ENCODE measurements at regions not wholly inside any gene's neighbourhood (a gene's known extent, or its start where the extent isn't known, plus 50 kb on each side); places are given as distances from the start of the nearest gene placed in this dataset.

DNA sequence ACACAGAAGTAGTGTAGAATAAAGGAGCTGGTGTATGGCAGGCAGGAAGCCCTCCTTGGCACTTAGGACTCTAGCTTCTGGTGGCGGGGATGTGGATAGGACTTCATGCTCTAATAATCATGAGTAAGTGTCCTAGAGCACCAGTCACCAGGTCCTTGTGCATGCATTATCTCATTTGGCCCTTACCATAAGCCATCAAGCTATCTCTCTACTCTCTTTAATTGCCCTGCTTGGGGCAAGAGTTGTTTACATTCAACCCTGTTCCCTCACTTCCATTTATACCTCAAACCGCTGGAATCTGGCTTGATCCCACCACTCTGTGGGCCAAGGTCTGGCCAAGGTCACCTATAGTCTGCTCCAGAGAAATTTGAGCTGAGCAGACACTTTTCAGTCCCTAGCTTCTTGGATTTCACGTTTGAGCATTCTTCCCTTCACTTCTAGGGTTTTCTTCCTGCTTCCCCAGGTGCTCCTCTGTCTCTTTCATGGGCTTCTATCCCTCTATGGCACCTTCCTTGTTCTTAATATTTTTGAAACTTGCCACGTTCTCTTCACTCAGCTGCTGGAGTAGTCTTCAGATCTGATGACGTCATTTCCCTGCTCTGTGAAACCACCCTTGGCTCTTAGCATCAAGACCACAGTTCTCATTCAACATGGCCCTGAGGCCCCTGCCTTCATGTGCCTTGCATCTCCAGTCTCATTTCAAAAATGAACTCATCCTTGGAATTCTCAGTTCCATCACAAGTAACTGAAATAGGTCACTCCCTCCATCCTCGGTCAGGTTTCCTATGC is 94.9 kb upstream of the GATA6 start:
- no peak for DNase-seq

DNA sequence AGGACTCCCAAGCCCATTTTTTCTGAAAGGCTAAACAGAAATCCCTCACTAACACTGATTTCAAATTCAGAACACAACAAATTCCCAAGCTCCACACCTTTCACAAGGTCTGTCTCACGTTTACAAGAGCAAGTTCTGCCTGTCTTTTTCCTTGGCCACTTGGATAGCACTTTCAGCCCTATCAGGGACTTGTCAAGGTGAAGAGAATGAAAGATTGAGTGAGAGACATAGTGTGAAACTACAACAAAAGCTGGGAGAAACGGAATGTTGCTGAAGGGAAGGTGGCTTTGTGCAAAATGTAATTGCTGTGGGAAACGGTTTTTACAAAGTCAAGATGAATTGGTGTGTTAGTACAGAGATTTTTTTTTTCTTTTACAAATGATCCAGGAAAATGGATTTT is 89.4 kb upstream of the GATA6 start:
- DNase-seq = no peak

DNA sequence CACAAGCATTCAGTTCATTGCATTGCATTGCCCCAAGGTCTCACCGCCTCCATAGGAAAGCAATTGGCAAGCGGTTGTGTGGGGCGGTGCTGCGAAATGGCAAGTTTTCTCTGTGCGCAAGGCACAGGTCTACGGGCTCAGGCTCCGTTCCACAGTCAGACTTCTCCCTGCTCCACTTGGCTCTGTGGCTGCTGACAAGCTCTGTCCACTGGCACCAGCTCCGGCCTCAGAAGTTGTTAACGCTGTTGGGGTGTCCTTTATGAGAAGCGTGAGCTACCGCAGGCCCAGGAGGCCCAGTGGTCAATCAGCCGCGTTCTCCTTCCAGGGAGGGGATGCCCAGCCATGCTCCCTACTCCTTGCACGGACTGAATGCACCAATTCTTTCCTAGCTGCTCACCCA is 87.0 kb upstream of the GATA6 start:
- DNase-seq = no peak

DNA sequence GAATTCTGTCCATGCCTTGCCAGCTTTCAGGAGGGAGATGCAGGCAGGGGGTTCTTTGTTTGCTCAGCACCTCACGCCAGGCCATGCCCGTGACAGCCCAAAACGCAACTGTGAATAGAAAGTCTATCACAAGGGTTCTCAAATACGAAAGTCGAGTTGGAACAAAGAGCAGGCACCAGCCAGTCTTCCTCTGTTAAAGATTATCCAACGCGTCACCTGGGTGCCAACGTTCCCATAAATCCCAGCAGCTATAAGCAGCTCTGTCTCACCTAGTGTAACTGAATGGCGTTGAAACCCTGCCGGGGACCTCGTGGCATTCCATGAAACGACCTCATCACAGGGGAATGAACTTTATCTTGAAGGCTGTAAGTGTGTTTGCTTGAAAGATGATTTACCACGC is 84.8 kb upstream of the GATA6 start:
- no peak for DNase-seq

DNA sequence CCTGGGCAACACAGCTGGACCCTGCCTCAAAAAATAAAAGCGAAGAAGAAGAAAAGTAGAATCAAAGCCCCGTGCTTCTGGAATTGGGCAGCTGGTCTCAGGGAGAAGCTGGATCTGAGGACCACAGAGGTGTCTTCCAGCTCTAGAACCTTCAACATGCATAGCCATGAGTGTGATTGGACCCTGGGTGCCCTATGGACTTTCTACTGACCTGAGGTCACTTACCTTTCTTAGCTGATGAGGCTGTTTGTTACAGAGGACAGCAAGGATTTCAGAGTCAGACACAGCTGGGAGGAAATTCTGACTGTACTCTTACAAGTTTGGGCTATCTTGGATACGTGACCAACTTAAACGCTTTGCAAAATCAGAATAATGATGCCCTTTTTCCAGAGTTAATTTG is 82.4 kb upstream of the GATA6 start:
- no peak for DNase-seq

DNA sequence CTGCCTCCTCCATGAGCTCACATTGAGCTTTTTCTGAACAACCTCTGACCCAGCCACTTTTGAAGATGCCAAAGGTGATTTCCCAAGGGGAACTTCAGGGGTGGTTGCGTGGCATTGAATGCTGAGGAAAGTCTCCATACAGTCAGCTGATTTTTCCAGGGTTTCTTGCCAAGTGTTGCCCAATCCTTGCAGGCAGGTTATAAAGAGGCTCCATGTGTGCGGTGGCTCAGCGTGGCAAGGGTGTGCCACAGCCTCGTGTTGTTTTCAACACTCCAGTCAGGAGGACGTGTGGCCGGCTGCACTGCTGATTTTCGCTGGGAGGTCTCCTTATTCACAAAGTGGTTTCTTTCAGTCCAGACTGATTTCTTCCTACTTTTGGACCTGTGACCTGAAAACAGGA is 81.4 kb upstream of the GATA6 start:
- no peak for DNase-seq

DNA sequence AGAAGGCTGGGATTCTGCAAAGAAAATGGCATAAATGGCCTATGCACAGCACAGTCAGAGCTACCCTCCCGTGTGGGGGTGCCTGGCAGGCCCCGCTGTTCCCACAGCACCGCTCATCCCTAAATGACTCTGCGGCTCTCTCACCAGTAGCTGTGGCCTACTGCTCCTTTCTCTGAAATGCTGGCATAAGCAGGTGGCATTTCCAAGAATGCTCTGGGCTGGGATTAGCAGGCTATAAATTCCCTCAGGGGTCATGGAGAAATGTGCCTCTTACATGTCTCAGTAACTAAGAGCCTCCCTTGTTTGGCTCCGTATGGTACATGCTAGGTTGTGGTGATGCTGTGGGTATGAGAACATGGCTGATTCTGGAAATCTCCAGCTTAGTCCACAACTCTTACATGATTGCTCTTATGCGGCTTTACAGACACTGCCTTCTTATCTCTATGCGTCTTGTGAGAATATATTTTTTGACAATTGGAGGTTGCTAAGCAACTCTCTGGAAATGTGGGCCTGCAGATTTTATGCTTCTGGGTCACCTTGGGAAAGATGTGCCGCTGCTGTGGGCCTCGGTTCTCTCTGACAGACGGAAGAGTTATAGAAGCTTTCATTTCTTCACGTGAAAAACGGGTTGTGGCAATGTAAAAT is 80.3 kb upstream of the GATA6 start:
- DNase-seq = no peak

DNA sequence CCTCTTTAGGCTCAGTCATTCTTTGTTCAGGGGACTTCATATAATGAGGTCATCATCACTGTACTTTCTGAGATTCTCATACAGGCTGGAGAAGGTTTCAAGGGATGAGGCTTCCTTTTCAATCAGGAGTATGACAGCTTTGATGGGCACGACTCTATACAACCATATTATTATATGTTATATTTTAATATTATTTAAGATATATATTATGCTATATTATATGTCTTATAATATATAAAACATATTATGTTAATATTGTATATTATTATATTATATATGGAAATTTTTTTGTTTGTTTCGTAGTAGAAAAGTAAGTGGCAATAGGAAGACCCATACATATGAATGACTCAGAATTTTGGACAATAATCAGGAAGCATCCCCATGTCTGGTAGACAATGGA is 78.0 kb upstream of the GATA6 start:
- no peak for DNase-seq

DNA sequence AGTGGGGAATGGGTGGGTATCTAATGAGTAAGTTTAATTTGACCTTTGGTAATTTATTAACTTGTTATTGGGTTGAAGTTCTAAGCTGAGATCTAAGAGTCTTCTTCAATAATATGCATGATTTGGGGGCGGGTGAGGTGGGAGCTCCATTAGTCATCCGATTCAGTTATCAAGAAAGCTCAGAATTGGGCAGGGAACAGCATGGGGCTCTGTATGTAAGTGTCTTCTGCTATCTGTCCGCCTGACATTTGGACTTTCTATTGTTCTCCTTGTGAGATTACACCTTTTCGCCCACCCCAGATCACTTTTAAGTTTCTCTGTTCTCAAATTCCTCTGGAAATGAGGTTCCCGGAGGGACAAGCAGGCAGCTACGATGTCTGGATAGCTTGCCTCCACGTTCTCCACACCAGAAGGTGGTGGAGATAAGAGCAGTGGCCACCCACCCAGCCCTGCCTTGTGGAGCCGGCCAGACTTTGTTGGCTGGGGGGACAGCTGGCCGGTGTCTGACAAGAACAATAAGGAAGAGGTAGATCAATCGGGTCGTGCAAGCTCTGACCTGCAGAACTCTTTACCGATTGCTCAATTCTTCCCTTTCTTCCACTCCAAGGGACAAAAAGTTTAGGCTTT is 75.5 kb upstream of the GATA6 start:
- DNase-seq = no peak

DNA sequence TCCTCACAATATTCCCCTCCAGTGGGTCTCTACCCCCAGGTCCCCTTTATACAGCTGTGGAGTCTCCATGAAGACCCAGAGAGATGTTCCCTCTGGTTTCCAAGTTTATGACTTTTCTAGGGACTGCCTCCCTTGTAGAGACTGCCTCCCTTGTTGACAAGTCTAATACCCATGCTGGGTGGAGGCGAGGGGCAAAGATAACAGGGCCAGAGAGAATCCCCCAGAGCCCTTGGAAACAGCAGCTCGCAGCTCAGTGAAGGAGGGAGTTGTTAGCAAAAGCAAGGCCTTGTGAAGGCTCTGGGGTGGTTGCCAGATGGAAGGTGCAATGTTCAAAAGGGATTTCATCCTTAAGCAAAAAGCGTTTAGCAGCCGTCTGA is 75.0 kb upstream of the GATA6 start:
- DNase-seq = no peak

DNA sequence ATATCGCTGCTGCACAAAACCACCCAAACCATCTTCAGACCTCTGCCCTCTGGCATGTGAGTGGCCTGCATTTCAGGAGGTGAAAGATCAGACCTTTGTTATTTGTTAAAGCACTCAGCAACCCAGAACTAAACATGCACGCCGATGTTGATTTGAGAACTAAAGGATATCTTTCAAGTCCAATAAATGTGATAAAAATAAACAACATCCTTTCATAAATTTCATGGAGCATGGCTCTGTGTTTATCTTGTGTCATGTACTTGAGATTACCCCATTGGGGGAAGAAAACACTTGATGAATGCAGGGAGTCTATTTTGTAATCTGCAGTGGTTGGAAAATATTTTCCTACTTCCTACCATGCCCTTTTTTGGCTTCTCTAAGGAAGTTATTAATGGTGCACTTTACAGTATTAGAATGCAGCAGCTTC is 70.8 kb upstream of the GATA6 start:
- no peak for DNase-seq

DNA sequence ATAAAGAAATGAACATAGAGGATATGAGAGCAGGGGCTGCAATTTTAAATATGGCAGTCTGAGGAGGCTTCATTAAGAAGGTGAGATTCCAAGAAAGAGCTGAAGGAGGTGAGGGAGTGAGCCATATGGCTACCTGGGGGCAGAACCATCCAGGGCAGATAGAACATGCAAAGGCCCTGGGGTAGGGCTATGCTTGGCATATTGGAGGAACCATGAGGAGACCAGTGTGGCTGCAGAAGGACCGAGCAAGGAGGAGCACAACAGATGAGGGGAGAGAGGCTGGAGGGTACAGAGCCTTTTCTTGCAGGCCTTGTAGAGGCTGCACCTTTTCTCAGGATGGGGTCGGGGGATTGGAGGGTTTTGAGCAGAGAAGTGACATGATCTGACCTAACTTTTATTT is 69.5 kb upstream of the GATA6 start:
- DNase-seq = no peak

DNA sequence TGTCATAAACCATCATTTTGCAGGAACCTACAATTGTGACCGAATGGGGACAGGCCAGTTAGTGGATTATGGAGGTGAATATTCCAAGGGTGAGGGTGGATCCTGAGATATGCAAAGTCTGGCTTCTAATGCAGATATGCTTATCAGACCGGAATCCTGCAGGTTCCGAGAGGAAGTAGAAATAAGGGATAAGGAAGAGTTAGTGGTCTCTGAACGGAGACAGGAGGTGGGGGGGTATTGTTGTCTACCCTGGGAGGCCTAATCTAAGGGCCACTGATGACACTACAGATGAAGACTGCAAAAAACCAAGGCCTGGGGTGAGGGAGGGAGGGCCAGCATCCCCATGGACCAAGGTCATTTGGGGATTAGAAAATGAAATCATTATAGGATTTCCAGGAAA is 67.7 kb upstream of the GATA6 start:
- DNase-seq = no peak

DNA sequence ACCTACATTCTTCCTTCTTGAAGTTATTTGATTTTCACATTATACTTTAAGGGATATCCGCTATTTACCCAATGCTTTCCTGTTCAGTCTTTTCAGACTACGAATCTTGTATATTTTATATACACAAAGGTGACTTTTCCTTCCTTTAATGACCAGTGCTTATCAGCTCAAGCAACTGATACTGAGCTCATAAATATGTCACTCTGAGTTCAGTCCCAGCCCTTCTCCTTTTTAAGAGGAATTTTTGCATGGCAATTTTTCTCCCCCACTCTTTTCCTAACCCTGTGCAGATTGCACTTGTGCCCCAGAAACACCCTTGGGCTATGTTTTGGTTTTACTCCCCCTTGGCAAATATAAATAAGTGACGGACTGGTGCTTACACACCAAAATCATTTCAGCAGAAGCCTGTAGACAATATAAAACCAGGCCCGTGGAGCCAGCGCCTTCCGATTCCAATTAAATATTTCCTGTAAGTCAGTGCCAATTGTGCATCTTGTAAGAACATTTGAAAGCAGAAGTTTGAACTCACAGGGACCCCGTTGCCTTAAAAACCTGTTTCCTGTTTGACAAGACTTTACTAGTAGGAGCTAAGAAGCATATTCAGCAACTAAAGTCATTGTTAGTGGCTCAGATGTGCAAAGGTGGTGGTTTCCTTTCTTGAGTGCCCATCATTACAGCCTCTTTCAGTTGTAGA is 66.3 kb upstream of the GATA6 start:
- no peak for DNase-seq

DNA sequence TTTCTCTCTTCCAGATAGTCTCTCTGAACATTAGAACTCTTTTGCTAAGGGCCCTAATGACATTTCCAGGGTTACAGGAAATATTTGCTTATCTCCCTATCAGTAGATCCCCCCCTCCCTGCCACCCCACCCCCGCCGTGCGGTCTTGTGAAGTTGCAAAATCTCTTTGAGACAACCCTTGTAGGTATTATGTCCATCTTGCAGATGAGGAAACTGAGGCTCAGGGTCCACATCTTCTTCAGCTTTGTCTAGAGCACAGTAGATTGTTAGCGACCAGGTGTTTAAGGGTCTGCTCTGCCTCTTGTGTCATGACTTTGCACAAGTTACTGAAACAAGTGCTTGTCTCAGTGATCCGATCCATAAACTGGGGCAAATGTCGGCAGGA is 65.8 kb upstream of the GATA6 start:
- DNase-seq = no peak

DNA sequence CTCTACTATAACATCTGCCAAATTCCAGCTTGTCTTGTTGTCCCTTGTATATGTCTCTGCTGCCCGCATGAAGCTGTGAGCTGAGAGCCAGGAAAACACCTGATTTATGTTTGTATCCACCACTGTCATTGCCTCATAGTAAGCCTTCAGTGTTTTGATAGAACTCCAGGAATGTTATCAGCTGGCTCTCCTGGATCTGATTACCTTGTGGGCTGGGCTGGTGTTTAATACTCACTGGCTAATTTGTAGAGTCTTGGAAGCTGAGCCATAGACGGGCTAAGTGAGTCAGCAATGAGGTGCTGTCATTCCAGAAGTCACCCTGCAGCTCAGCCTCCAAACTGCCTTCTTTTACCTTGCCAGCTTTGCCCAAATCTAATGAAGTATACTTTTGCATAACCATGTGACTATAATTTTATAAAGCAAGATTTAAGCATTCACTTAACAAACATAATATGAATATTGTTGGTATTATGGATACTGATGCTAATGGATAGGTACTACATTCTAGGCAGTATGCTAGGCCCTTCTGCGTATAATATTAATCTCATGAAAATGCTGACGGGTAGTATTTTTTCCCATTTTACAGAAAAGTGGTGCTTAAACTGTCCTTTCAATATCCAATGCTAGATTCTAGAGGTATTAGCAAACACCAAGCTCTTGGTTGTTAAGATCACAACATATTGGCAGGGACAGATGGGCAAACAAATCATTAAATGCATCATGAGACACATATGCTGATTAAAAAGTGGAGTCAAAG is 62.7 kb upstream of the GATA6 start:
- no peak for DNase-seq

DNA sequence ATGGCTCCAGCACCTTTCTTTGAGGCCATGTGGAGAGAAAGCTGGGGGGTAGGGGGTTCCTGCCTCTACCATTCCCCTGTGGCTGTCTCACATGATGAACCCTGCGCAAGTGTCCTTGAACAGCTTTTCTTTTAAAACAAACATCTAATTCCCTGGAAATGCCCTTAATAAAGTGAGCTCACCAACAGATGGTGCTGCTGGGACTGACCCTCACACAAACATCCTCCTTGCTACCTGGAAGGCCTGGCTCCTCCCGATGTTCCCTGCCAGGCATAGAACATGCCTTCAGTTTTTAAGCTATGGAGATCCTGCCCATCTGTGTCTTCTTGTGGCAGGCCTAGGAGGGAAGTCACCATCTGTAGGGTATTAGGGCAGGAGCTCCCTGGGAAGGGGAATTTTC is 60.7 kb upstream of the GATA6 start:
- DNase-seq = no peak

DNA sequence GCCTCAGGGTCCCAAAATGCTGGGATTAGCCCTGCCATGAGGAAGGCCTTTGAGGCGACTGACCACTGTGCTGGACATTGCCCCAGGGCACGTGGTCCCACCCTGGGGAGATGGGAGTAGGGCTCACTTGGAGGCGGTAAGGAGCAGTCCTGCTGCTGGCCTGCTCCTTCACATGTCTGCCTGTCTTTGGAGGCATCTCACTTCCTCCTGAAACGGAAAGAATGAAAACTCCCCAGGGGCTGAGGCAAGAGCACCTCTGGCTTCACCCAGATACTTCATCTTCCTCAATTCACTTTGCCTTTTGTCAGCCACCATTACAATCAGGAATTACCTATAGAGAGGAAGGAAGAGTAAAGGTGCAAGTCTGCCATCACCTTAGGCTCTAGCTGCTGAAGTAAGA is 59.9 kb upstream of the GATA6 start:
- no peak for DNase-seq

DNA sequence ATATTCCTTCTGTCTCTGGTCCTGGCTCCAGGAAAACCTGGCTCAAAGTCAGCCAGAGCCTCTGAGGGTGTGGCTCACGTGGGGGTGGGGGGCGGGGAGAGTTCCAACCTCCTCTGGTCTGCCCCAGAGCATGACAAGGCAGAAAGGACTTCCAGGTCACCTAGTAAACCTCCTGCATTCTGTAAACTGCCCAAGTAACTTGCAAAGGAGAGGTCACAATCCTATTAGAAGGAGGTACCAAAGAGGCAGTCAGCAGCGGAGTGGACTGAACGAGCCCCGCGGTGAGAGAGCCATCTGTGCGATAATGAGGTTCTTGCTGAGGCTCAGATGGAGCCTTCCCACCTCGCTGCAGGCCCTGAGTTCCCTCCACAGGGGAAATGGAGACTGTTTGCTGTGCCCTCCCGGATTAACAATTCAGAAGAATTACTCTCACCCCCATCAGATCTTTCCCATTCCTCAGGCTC is 58.9 kb upstream of the GATA6 start:
- no peak for DNase-seq

DNA sequence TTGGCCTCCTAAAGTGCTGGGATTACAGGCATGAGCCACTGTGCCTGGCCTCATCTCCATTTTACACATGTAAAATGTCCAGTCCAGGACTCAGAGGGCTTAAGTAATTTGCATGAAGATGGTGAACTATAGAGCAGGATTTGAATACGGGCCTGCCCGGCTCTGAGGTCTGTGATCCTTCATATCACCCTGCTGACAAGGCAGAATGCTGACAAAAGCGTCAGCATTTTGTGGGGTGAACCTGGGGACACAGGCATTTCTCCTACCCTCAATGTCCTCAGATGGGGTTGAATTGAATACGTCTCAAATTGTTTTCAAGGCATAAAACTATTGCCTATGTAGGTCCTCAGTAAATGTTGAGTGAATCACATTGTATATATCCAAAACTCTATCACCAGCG is 57.2 kb upstream of the GATA6 start:
- DNase-seq = no peak

DNA sequence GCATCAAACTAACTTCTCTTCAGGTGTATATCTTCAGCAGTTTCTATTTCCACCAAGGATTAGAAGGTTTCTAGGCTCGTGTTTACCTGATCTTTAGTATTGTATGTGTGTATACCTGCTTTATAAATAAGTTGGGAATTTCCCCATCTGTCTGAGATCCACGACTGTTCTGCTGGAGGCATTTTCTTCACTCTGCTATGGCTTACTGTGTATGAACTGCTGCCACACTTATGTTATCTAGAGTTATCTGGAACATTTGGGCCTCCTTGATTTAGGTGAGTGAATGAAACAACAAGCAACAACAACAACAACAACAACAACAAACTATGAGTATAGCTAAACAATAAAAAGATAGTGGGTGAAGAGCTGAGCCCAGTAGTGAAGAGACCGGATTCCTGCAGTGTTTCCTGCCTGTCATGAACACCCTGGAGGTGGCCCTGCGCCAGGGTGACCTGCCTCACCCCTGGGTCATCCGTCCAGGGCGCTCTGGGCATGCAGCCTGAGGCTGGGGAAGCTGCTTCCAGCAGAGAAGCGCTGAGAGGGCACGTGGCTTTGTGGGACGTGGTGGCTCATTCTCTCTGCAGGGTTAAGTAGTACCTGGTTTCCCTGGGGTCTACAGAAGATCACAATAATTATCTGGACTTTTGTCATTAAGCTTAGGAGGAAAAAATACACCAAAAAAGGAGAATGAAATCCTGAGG is 56.1 kb upstream of the GATA6 start:
- DNase-seq = no peak

Measured in activated CD4-positive, alpha-beta T cell treated with anti-CD3 and anti-CD28 coated beads for 48 hours (primary cell).